Skeletal muscle cell (primary cell): ENCODE measurements at regions not wholly inside any gene's neighbourhood (a gene's known extent, or its start where the extent isn't known, plus 50 kb on each side); places are given as distances from the start of the nearest gene placed in this dataset.

Source experiments
- DNase-seq: peaks from one replicate; pipeline ENCODE4 v3.0.0-alpha.2; 2010; ENCODE audit warnings: low read depth
- H3K4me3 ChIP-seq: 2 replicates; pipeline ENCODE4 v1.5.1; 2011; ENCODE audit warnings: low read depth, mild to moderate bottlenecking, control low read depth, low read length, moderate library complexity

DNA sequence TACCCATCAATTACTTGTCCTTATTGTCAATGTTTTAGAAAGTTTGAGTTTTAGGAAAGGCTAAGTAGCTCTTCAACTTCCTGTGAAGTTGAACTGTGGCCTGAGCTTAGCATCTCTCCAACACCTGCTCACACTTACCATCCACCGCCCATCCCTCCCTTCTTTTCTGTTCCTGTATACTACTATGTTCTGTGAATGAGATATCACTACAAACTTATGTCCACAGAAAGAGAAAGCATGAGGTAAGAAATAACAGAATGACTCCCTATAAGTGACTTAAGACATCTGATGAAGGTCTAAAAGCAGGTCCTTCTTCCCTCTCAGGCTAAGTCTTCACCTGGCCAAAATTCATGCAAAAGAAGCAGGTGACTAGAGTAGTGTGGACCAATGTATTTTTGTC lies 246.3 kb upstream of the PREP start:
- DNase-seq, result no peak
- H3K4me3 ChIP-seq, result no peak overlapping the region

DNA sequence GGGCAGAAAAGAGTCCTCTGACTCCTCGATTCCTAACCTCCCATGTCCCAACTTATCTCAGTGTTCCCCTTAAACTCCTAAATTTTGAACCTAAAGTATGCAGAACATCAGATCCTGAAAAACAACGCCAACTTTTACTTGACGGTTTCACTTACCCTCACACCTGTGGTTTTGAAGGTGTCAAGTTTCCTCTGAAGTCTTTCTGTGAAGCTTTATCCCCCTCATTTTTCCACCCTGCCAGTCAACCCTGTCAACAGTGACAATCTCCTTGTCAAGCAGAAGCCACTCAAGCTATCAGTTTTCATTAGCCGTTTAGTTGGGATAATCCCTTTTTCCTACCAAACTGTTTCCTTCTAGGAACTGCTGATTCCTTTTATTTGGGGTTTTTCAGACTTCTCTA lies 245.4 kb upstream of the PREP start:
- no peak for DNase-seq
- H3K4me3 ChIP-seq, result no peak overlapping the region

DNA sequence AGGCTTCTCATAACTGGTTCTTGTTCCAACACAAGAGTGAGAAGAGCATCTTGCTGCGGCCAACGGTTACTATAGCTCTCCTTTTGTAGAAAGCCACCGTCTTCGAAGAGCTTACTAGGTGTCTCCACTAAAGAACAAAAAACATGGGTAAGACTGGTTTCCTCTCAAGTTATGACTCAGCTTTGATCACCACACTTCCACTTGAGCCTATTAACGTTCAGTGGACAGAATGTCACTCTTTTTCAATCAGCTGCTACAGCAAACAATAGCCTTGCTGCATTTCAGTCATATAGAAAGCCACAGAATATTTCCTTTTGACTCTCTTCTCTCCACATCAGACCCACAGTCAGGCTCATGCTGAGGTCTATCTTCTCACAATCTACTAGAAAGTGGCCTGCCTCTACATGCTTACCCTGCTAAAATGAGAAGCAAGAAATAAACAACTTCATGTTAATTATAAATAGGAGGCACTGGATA lies 243.5 kb upstream of the PREP start:
- no peak for DNase-seq

DNA sequence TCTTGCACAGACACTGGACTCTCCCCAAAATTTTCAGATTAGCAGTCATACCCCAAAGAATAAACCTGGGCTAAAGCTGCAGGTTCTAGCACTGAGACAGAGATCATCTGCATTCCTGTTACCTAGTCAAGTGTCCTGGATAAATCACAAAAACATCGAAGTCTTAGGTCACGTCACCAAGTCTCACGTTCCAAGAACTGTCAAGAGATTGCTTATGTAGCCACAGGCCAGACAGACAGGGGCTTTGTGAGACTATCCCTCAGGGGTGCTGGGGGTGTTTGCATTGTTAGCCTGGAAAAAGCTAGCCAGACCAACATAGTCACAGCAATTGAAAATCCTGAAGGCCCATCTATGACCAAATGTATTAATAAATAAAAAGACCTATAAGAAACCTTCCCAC lies 243.1 kb upstream of the PREP start:
- H3K4me3 ChIP-seq, result no peak overlapping the region
- DNase-seq, result no peak

More for the DNA sequence above, 243.5 kb upstream of the PREP start:
- no peak overlapping the region for H3K4me3 ChIP-seq

DNA sequence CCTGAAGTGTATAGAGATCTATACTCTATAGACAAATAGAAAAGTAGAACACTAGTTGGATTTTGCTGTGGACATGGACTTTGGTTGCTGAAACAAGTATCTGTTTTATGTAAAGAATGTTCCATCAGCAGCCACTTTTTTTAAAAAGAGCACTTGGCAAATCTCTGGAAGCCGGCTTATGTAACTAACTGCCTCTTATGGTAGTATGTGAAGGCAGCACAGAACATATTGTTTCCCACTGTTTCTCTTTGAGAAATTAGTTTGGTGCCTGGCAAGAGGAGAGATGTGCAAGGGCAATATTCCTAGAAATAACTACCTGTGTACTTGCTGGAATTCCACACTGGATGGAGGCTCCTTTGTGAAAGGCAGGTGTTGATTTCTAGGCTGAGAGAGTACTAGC lies 242.3 kb upstream of the PREP start:
- H3K4me3 ChIP-seq, result no peak overlapping the region
- DNase-seq, result no peak

DNA sequence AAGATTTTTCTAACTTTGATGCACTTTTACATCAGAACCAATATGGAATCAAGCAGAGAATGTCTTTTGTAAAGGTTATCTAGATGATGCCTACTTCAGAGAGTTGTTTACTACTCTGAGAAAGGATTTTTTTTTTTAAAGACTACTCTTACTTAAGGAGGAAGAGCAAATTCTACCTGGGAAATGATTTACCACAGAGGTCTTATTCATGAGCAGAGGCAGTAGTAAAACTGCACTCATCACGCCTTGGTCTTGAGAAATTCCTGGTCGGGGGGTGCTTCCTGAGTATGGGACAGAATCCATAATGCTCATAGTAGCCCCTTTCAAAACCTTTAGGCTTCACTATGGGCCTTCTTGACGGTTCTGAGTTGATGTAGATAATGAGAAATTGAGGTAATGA lies 241.8 kb upstream of the PREP start:
- no peak for DNase-seq
- no peak overlapping the region for H3K4me3 ChIP-seq

DNA sequence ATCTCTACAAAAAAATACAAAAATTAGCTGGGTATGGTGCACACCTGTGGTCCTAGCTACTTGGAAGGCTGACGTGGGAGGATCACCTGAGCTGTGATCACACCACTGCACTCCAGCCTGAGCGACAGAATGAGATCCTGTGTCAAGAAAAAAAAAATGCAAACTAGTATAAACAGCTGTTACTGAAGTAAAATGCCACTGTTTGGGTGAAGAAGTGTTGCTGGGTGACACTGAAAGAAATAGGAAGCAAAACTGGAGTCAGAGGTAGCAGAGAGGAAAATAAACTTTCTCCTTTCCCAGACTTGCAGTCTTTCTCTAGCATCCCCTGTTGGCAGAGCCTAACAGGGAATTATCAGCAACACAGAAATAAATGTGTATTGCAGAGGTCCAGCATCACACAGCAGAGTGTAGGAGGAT lies 241.2 kb upstream of the PREP start:
- DNase-seq, result no peak
- H3K4me3 ChIP-seq, result no peak overlapping the region

DNA sequence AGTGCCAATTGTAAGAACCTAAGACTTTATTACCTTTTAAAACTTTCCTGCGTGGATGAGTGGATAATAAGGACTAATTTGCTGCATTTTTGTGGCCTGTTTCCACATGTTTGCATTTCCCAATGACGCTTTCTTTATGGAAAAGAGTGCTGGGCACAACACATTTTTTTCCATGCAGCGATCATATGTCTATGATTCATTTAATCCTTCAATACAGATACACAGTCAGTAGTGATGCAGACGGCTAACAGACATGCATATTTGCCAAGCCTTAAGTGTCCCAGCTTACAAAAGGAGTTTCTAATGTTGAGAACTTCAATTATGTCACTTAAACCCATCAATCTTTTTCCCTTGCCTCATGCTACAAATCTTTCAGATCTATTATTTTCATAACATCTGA lies 239.8 kb upstream of the PREP start:
- no peak for DNase-seq
- H3K4me3 ChIP-seq, result no peak overlapping the region

DNA sequence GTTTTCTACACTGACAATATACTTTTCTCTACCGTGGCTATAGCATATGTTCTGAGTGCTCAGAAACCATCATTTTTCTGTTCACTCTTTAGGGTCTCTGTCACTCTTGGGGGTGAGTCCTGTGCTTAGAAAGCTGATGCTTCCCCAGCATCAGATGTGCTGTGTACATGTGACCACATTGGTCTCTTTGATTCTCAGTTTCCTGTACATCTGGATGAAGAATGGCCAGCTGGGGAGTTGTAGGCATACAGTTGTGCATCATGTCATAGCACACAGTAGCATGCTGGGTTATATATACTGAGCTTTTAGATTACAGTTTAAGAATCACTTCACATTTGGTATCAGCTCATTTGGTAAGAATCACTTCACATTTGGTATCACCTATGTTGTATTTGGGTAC lies 238.6 kb upstream of the PREP start:
- H3K4me3 ChIP-seq, result no peak overlapping the region
- no peak for DNase-seq

DNA sequence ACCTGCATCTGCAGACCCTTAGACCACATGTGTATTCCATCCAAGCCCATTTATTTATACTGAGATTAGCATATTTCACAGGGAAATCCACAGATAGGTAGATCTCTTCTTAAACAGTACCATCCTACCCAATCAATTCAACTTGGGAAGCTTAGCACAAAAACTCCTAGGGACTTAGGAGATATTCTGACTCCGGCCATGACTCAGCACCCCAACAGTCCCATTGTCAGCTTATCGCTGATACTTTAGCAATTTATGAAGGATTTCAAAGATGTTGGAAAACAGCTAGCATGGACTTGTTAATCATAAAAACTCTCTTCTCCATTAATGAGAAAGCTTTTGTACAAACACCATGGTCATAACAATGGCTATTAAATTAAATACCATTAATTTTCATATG lies 236.2 kb upstream of the PREP start:
- no peak for DNase-seq
- H3K4me3 ChIP-seq, result no peak overlapping the region

DNA sequence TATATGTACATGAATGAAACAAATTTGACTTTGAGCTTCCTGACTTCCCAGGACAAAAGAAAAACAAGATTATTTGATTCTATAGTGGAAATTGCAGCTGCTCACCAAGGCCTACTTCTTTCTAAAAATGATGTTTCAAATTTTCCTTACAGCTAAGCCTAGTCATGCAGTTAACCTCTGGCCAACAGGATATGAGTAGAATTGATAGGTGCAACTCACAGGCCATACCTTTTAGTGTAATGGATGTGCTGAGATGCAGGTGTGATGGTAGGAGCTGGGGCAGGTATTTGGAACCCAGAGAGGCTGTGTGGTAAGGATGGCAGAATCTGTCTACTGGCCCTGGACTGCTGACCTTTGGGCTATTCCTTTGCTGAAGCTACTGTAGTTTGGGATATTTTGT lies 230.9 kb upstream of the PREP start:
- no peak overlapping the region for H3K4me3 ChIP-seq
- DNase-seq, result no peak

DNA sequence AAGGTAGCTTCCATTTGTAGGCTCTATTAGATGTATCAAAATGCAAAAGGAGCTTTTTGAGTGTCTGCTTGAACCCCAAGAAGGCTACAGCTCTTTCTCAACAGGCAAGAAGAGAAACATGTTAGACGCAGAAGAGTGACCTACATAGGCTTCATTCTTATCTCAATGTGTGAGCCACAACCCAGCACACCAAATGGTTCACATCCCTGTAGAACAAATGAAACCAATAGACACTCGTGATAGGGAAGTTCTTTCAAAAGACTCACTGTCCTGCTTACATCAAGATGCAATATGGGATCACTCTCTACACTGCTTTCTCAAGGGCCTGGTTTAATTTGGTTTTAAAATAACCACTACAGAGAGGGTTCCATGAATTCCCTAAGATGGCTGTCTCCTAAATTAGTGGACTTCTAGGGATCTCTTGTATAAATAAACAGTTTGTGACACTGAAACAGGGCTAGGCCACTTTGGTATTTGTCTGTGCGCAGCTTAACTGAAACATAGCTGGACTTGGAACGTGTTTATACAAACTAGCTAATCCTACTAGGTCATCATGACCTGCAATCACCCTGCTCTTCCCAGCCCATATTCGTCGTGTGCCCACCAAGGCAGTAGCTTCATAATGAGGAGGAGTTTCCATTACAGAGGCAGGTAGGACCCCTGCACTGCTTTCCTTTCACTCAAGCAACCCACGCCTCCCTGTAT lies 225.4 kb upstream of the PREP start:
- DNase-seq, result no peak
- H3K4me3 ChIP-seq, result no peak overlapping the region

DNA sequence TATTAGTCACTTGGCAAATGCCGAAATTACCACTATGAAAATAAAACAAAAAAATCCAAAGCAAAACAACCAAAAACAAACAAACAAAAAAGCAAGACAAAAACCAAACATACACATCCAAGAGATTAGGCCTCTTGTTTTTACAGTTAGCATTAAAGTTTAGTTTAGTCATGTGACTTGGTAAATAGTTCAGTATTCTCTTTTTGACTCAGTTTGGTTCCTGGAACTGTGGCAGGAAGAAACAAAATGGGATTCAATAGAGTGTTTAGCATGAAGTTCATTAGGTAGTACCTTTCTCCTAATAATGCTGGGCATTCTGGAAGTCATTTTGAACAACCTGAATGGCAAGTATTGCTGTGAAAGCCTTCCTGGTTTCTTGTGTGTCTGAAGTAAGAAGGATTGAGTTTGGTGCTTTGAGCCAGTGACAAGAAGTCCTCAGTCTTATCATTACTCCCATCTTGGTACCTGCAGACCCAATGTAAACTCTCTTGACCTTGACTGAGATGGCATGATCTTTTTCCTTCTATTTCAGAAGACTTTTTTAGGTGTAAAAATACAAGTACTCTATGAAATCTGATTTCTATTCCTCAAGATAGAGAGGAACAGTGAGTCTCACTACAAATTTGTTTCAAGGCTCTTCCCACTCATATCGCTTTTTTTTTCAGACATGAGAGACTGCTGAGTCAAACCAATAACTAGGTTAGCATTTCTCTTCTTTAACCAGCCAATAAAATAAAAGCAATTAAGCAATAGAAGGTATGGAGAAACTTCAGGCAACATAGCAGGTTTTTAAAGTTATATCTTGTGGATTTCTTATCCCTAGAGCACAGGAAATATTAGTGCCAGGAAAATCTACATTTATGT lies 223.6 kb upstream of the PREP start:
- H3K4me3 ChIP-seq, result no peak overlapping the region
- DNase-seq, result no peak

DNA sequence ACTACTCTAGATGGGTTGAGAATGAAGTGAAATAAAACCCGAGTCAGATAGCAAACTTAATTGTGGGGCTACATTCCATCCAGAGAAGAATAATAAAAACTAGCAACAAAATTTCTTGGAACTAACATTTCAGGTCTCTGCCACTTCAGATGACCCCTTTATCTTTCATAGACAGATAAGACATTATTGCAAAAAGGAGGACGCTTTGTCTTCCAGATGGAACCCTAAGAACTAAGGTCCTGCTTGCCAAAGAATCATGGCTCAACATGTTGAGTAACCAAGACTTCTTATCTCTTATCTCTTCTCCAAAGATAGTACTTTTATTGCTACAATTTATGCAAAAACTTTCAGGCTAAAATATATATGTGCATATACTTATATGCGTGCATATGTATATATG lies 221.1 kb upstream of the PREP start:
- H3K4me3 ChIP-seq, result no peak overlapping the region
- no peak for DNase-seq

DNA sequence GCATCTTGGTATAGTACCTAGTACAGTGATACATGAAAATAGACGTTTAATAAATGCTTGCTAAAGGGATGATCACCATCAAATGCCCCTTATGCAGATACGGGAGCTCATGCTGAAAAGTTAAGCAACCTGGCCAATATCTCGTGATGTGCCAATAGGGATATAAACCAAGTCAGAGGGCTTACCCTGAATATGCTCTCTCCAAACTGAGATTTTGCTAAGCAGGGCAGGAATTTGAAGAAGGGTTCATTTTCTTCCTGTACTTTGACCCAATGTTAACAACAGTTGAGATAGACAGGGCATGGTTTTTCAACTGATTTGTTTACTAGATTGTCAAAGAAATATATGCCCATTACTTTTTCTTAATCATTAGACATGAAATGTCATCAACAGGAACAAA lies 219.3 kb upstream of the PREP start:
- no peak overlapping the region for H3K4me3 ChIP-seq
- DNase-seq, result no peak

DNA sequence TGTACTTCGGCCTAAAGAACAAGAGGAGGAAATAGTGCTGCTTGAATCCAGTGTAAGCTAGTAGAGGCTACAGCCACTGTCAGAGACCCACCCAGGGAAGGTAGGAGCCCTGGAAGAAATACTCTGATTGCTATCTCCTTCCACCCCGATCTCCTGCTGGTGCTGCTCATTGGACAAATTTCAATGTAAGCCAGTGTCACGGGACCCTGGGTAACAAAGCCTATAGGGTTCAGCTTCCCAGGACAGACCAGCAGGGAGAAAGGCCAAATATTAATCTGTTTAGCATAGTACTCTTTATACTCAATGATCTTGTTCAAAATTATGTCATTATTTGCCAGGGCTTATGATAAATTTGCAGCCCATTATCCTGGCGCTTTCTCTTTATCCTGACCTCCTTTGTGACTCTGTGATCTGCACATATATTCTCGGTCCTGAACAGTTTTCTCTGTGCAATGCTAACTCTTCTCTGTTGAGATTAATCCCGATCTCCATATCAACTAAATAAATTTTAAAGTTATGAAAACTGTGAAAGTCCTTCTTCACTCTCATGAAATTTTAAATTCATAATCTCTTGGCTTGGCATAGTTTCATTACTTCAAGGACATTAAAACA lies 218.8 kb upstream of the PREP start:
- no peak for DNase-seq
- no peak overlapping the region for H3K4me3 ChIP-seq

DNA sequence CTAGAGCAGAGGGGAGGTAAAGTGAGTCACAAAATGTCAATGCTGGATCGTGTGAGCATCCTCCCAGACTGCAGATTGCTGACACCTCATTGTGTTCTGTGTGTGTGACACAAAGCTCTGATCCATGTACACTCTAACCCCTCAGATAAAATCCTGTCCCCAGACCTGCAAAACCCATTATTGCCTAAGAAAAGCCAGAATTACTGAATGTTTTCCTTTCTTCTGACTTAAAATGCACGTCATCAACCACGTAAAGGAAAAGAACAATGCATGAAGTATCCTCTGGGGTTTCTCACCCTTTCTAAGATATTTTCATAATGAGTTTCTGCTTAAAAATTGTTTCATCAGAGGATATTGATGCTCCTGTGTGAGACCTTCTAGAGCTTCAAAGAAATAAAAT lies 218.0 kb upstream of the PREP start:
- no peak overlapping the region for H3K4me3 ChIP-seq
- peak; percentile 63 for DNase-seq

DNA sequence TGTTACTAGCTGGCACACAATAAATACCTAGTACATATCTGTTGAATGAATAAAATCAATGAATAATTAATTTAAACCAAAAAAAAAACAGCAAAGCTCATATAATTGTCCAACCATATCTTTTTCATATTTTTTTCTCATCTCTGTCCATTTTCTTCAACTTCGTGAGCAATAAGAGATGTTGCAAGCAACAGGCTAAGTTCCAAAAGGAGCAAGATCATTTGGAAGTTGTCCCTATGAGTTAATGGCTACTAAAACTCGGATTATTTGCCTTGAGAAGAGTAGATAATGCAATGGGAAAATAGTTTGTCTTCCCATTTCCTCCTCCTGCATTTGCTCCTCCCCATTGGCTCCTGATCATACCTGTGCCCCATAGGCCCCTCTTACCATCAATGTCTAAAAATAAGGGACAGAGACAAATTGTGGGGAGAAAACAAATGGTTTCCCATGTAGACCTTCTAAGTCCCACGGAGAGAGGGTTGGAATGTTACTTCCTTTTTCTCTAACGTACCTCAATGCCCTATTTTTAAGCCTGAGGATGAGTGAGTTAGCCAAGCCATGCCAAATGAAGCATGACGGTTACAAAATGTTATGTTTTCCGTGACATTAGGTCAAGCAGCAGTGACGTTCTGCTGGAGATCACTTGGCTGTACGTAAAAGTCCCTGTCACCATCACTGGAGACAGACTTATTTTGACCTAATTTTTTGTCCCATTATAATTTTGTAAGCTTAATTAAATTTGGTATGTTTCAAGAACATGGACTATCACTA lies 217.3 kb upstream of the PREP start:
- DNase-seq, result no peak
- no peak overlapping the region for H3K4me3 ChIP-seq

DNA sequence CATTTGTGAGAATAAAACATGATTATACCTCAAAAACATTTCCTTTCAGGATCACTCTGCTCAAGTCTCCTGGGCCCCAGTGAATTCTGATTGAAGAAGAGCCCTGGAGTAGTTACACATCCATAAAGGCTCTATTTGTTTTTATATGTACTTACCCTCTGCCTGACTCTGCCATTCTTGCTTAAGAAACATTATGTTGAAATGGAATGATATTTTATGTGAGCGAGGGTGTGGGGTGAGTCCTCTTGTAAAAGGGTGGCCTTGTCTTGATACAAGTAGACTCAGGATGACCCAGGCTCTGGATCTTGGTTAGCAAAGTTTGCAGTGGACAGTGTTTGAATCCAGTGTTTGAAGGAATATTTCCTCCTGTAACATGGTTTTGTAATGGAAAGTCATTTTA lies 215.4 kb upstream of the PREP start:
- no peak for DNase-seq
- H3K4me3 ChIP-seq, result no peak overlapping the region

DNA sequence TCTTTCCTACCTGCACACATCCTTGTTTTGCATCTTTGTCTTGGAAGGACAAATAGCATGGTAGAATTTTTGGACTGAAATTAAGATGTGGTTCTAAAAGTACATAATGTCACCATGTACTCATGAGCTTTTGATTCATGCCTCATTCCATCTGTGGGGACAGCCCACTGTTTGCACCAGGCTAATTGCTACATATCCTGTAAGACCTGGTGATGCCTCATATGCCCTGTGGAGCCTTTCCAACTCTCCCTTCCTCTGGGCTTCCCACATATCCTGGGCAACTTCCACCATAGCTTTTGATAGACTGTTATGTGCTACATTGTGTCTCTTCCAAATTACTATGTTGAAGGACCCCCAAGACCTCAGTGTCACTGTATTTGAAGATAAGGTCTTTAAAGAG lies 213.6 kb upstream of the PREP start:
- peak; percentile 76 for DNase-seq
- H3K4me3 ChIP-seq, result no peak overlapping the region
